NB4 (cell line): ENCODE measurements at regions not wholly inside any gene's neighbourhood (a gene's known extent, or its start where the extent isn't known, plus 50 kb on each side); places are given as distances from the start of the nearest gene placed in this dataset.

ENCODE experiments used
- TF ChIP-seq, protein P1 (sequence below): IDR thresholded peaks from 2 replicates; pipeline ENCODE4 v1.6.1; 2011; ENCODE audit warnings: low read depth, low read length
- TF ChIP-seq, protein P2 (sequence below): IDR thresholded peaks from one replicate; pipeline ENCODE4 v1.5.1; 2012; ENCODE audit warnings: low read depth, low read length

DNA sequence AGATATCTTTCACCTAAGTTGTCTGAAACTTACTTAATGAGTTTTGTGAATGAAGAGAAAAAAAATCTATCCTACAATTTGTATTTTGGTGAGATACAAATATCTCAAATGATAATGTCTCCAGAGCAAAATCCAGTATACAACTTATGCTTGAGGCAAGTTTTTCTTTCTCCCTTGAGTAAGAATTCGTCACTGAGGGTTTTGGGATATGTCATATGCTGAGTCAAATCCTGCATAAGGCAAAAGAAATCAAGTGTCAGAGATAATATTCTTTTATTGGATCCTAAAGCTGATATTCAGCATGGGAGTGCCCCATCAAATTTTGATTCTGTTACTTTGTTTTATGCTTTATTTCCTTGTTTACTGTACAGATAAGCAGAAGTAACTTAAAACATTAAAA lies 1308.6 kb downstream of the ARAP2 start:
- TF ChIP-seq, protein P1, sequence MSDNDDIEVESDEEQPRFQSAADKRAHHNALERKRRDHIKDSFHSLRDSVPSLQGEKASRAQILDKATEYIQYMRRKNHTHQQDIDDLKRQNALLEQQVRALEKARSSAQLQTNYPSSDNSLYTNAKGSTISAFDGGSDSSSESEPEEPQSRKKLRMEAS: no peak
- TF ChIP-seq, protein P2, sequence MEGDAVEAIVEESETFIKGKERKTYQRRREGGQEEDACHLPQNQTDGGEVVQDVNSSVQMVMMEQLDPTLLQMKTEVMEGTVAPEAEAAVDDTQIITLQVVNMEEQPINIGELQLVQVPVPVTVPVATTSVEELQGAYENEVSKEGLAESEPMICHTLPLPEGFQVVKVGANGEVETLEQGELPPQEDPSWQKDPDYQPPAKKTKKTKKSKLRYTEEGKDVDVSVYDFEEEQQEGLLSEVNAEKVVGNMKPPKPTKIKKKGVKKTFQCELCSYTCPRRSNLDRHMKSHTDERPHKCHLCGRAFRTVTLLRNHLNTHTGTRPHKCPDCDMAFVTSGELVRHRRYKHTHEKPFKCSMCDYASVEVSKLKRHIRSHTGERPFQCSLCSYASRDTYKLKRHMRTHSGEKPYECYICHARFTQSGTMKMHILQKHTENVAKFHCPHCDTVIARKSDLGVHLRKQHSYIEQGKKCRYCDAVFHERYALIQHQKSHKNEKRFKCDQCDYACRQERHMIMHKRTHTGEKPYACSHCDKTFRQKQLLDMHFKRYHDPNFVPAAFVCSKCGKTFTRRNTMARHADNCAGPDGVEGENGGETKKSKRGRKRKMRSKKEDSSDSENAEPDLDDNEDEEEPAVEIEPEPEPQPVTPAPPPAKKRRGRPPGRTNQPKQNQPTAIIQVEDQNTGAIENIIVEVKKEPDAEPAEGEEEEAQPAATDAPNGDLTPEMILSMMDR: no peak
